ENCODE measurements at regions not wholly inside any gene's neighbourhood (a gene's known extent, or its start where the extent isn't known, plus 50 kb on each side); places are given as distances from the start of the nearest gene placed in this dataset.

DNA sequence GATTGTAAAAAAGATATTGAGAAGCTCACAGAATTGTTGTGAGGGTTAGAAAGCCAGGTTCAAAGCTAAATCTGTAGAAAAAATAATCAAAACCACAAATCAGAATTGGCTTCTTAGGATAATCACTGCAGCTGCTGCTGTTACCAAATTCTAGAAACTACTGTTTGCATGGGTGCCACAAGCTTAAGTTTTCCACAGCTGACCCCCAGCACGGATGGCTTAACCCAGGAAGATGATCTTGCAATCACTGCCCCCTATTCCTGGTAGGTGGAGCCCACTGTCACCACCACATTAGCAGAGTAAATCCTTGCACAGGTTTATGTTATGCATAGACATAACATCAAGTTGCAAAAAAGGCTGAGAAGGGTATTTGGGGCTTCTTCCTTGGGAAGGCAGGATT, 877.8 kb upstream of the ADGRL2 start:
- DNase-seq, result no peak
- no peak for TF ChIP-seq POLR2A (IDR thresholded peaks at IDR 0.05)
- TF ChIP-seq, protein P1, sequence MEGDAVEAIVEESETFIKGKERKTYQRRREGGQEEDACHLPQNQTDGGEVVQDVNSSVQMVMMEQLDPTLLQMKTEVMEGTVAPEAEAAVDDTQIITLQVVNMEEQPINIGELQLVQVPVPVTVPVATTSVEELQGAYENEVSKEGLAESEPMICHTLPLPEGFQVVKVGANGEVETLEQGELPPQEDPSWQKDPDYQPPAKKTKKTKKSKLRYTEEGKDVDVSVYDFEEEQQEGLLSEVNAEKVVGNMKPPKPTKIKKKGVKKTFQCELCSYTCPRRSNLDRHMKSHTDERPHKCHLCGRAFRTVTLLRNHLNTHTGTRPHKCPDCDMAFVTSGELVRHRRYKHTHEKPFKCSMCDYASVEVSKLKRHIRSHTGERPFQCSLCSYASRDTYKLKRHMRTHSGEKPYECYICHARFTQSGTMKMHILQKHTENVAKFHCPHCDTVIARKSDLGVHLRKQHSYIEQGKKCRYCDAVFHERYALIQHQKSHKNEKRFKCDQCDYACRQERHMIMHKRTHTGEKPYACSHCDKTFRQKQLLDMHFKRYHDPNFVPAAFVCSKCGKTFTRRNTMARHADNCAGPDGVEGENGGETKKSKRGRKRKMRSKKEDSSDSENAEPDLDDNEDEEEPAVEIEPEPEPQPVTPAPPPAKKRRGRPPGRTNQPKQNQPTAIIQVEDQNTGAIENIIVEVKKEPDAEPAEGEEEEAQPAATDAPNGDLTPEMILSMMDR (IDR thresholded peaks at IDR 0.05), result no peak
- H3K4me3 ChIP-seq, result no peak overlapping the region
- H3K27me3 ChIP-seq, result no peaks in the 10 kb centered on the region
- H3K4me1 ChIP-seq (replicated peaks in 1 of 2), result peaks cover 0 to 10% of the 10 kb centered on the region in 2 donors
- no peaks in the 10 kb centered on the region for H3K9me3 ChIP-seq (replicated peaks in 1 of 3)
- intact Hi-C loops (cut with DNase I), result no loop called here
- H3K36me3 ChIP-seq (replicated peaks in 1 of 2), result no peaks in the 10 kb centered on the region
- no peak overlapping the region for H3K27ac ChIP-seq
- 56 to 100% (median 88%) methylated on average over 1 of the region's 1 CpG for WGBS, 4 donors

DNA sequence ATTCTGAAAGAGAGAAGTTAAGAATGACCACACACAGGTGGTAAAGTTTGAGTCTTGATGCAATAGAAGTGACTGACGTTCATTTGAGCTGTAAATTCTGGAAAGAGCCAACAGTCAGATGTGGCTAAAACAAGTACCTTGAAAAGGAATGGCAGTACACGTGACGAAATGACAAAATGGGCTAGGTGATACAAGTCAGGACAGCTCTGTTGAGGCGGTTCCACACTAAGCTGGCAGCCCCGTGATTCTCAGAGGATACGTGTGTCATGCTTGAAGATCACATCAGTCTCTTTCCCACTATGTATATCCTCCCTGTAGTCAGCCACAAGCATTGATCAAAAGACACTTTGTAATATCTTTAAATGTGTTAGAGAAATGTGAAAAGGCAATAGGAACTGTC, 881.3 kb upstream of the ADGRL2 start:
- intact Hi-C loops (cut with DNase I), result no loop called here

DNA sequence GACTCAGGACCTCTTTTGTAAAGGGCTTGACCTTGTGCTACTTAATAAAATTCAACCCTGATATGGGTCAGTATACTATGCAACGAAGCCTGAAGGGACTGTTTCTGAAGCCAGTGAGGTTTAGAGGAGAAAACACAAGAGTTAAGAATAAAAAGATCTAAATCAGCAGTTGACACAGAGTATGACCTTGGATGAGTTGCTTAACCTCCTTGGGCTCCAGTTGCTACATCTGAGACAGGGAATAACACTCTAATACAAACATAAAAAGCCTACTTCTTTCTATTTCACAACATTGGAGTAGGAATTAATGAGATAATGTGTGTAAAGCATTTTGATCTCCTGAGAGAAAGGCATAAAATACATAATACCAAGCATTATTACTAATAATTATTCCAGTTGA, 882.4 kb upstream of the ADGRL2 start:
- H3K36me3 ChIP-seq (replicated peaks in 1 of 2), result no peaks in the 10 kb centered on the region
- DNase-seq, result peak; percentile 14 to 68 (median 48)
- no peaks in the 10 kb centered on the region for H3K9me3 ChIP-seq (replicated peaks in 1 of 3)
- no peak for TF ChIP-seq POLR2A (IDR thresholded peaks at IDR 0.05)
- TF ChIP-seq, protein P1 (IDR thresholded peaks at IDR 0.05), result no peak
- peaks cover 4 to 13% of the 10 kb centered on the region in 2 donors for H3K4me1 ChIP-seq (replicated peaks in 1 of 2)
- H3K27me3 ChIP-seq, result no peaks in the 10 kb centered on the region
- no peak overlapping the region for H3K4me3 ChIP-seq
- intact Hi-C loops (cut with DNase I), result no loop called here
- peak overlapping the region in 3 of 5 donors; percentile 0 to 24 (median 5) for H3K27ac ChIP-seq
- WGBS, 4 donors, result 10 to 33% (median 14%) methylated on average over 1 of the region's 1 CpG

More for the DNA sequence above, 881.3 kb upstream of the ADGRL2 start:
- WGBS, 4 donors, result 89 to 93% (median 90%) methylated on average over 6 of the region's 6 CpGs
- TF ChIP-seq POLR2A (IDR thresholded peaks at IDR 0.05), result no peak
- TF ChIP-seq, protein P1 (IDR thresholded peaks at IDR 0.05), result no peak
- H3K27me3 ChIP-seq, result no peaks in the 10 kb centered on the region
- H3K4me3 ChIP-seq, result no peak overlapping the region
- H3K27ac ChIP-seq, result no peak overlapping the region
- no peaks in the 10 kb centered on the region for H3K9me3 ChIP-seq (replicated peaks in 1 of 3)
- no peaks in the 10 kb centered on the region for H3K36me3 ChIP-seq (replicated peaks in 1 of 2)
- H3K4me1 ChIP-seq (replicated peaks in 1 of 2), result peaks cover 4 to 13% of the 10 kb centered on the region in 2 donors
- DNase-seq, result no peak

DNA sequence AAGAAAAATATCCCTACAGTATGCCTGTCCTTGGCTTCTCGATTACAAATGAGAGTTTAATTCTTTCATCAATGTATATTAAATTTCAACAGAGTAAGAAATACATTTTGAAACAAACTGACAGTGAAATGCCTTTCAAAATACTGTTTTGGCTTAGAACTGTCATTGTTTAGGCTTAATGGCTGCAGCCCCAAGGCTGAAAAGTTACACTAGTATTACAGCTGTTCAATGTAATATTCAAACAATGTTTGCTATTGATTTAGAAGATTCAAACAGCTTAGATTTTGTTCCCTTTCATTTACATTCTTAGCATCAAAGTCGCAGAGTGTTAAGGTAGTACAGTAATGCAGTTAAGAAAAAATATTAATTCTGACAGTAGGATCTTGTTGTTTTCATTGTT, 882.9 kb upstream of the ADGRL2 start:
- Histone ChIP-seq H3K27ac (peak overlapping the region in 2 of 5 donors; percentile 0 to 24), H3K9me3 (replicated peaks in 1 of 3) (no peaks in the 10 kb centered on the region), H3K4me3 (no peak overlapping the region), H3K27me3 (no peaks in the 10 kb centered on the region), H3K36me3 (replicated peaks in 1 of 2) (no peaks in the 10 kb centered on the region), H3K4me1 (replicated peaks in 1 of 2) (peaks cover 4 to 13% of the 10 kb centered on the region in 2 donors)
- WGBS, 4 donors, result 71 to 77% (median 74%) methylated on average over 2 of the region's 2 CpGs
- DNase-seq, result no peak
- intact Hi-C loops (cut with DNase I), result no loop called here
- TF ChIP-seq, protein P1 (IDR thresholded peaks at IDR 0.05), result no peak
- TF ChIP-seq POLR2A (IDR thresholded peaks at IDR 0.05), result no peak

All from adrenal gland (tissue), 9 donors.